Transverse colon (tissue), 4 donors: ENCODE measurements at regions not wholly inside any gene's neighbourhood (a gene's known extent, or its start where the extent isn't known, plus 50 kb on each side); places are given as distances from the start of the nearest gene placed in this dataset.

Experiments
- DNase-seq: peaks from one replicate; pipeline ENCODE4 v3.0.0-alpha.2; 2019
- H3K27ac ChIP-seq, 4 donors: fragments of 200-600 bp; sonication (generic); 2 replicates each; pipeline ENCODE4 v1.5.1; 2016 to 2018; ENCODE audit warnings: inconsistent platforms in 4 of 4
- H3K27me3 ChIP-seq: fragments of 200-600 bp; sonication (generic); 2 replicates; pipeline ENCODE4 v1.5.1; 2017; ENCODE audit warnings: inconsistent platforms
- H3K36me3 ChIP-seq, 4 donors: fragments of 200-600 bp; sonication (generic); 2 replicates each; pipeline ENCODE4 v1.5.1; 2017 to 2019; ENCODE audit warnings: inconsistent platforms in 4 of 4
- H3K4me1 ChIP-seq, 4 donors: fragments of 200-600 bp; sonication (generic); 2 replicates each; pipeline ENCODE4 v1.5.1; 2017 to 2020; ENCODE audit warnings: inconsistent platforms in 4 of 4
- H3K4me3 ChIP-seq, 4 donors: fragments of 200-600 bp; sonication (generic); 1 replicate in 1 of 4; 2 replicates in 3 of 4; pipeline versions ENCODE4 v1.5.1 to v1.6.1; 2017 to 2019; ENCODE audit warnings: inconsistent platforms in 4 of 4
- H3K9me3 ChIP-seq, 2 donors: fragments of 200-600 bp; sonication (generic); 2 replicates each; pipeline ENCODE4 v1.5.1; 2017 to 2019; ENCODE audit warnings: inconsistent platforms in 2 of 2
- EP300 ChIP-seq: sonication (generic); formaldehyde crosslinking; IDR thresholded peaks from one replicate; pipeline ENCODE4 v1.6.1; 2017; ENCODE audit warnings: antibody characterized with exemption, low read depth
- POLR2A ChIP-seq: fragments of 450-650 bp; IDR thresholded peaks from one replicate; pipeline ENCODE4 v1.6.1; 2016; ENCODE audit warnings: antibody characterized with exemption, mild to moderate bottlenecking, moderate library complexity
- POLR2AphosphoS5 ChIP-seq, 3 donors: sonication (generic); formaldehyde crosslinking; IDR thresholded peaks; one replicate each; pipeline ENCODE4 v1.6.1; 2016; ENCODE audit warnings: antibody characterized with exemption in 3 of 3
- WGBS, 2 donors: methylation state at CpG; one replicate each; pipeline ENCODE4 v1.1.5; 2018; ENCODE audit warnings: low coverage in 1 of 2; 5-methylcytosine and 5-hydroxymethylcytosine counted together
- in situ Hi-C, 4 donors: fragments of 200-750 bp; cut with MboI; loops; one replicate each; pipeline versions ENCODE4 v1.15.0 to v1.15.1; 2017; ENCODE audit warnings: low sequenced_read_pairs in 3 of 4, low pct_ligation_motif_present in 1 of 4, low pct_unique_long_range_greater_than_20kb in 1 of 4
- intact Hi-C: fragments of 100-400 bp; cut with DNase I; formaldehyde crosslinking; loops from one replicate; pipeline ENCODE4 v1.15.1; 2023; ENCODE audit warnings: low total_unique reads
- TF ChIP-seq, protein P1 (sequence below), 5 experiments: fragments of 200-600 bp in 3 of 5; fragments of 450-650 bp in 2 of 5; sonication (generic) in 3 of 5; IDR thresholded peaks; 1 replicate in 2 of 5; 2 replicates in 3 of 5; pipeline ENCODE4 v1.5.1; 2016 to 2017; ENCODE audit warnings: antibody characterized with exemption in 5 of 5, inconsistent platforms in 3 of 5, mild to moderate bottlenecking in 2 of 5, moderate library complexity in 1 of 5

GRCh38 chrX:95367286-95367685, 1317.4 kb upstream of the DIAPH2 start:
- in situ Hi-C loops (no loop called here), intact Hi-C loops (no loop called here)
- no peak overlapping the region for H3K27ac ChIP-seq
- no peaks in the 10 kb centered on the region for H3K4me1 ChIP-seq
- H3K9me3 ChIP-seq, result no peaks in the 10 kb centered on the region
- H3K4me3 ChIP-seq, result no peak overlapping the region
- WGBS, 2 donors, result 72% methylated on average over 2 of the region's 2 CpGs; no CpG with 5 or more reads in 1 of the 2 donors
- no peak for DNase-seq
- no peaks in the 10 kb centered on the region for H3K27me3 ChIP-seq
- TF ChIP-seq EP300, result no peak
- TF ChIP-seq, protein P1, sequence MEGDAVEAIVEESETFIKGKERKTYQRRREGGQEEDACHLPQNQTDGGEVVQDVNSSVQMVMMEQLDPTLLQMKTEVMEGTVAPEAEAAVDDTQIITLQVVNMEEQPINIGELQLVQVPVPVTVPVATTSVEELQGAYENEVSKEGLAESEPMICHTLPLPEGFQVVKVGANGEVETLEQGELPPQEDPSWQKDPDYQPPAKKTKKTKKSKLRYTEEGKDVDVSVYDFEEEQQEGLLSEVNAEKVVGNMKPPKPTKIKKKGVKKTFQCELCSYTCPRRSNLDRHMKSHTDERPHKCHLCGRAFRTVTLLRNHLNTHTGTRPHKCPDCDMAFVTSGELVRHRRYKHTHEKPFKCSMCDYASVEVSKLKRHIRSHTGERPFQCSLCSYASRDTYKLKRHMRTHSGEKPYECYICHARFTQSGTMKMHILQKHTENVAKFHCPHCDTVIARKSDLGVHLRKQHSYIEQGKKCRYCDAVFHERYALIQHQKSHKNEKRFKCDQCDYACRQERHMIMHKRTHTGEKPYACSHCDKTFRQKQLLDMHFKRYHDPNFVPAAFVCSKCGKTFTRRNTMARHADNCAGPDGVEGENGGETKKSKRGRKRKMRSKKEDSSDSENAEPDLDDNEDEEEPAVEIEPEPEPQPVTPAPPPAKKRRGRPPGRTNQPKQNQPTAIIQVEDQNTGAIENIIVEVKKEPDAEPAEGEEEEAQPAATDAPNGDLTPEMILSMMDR (IDR thresholded peaks at IDR 0.05), result no peak
- no peak for TF ChIP-seq POLR2A
- no peak for TF ChIP-seq POLR2AphosphoS5 (IDR thresholded peaks at IDR 0.05)
- no peaks in the 10 kb centered on the region for H3K36me3 ChIP-seq

- H3K36me3 ChIP-seq, result no peaks in the 10 kb centered on the region
- DNase-seq, result no peak
- H3K27me3 ChIP-seq, result no peaks in the 10 kb centered on the region
- no peak overlapping the region for H3K27ac ChIP-seq
- TF ChIP-seq POLR2A, result no peak
- TF ChIP-seq, protein P1 (IDR thresholded peaks at IDR 0.05), result no peak
- TF ChIP-seq EP300, result no peak
- TF ChIP-seq POLR2AphosphoS5 (IDR thresholded peaks at IDR 0.05), result no peak
- in situ Hi-C loops (no loop called here), intact Hi-C loops (no loop called here)
- no peak overlapping the region for H3K4me3 ChIP-seq
- no peaks in the 10 kb centered on the region for H3K9me3 ChIP-seq
- H3K4me1 ChIP-seq, result no peaks in the 10 kb centered on the region
Observed at GRCh38 chrX:95382799-95383198, 1301.8 kb upstream of the DIAPH2 start.

GRCh38 chrX:95383778-95384177, 1300.9 kb upstream of the DIAPH2 start:
- Histone ChIP-seq H3K27ac (no peak overlapping the region), H3K36me3 (no peaks in the 10 kb centered on the region), H3K4me1 (no peaks in the 10 kb centered on the region), H3K27me3 (no peaks in the 10 kb centered on the region), H3K4me3 (no peak overlapping the region), H3K9me3 (no peaks in the 10 kb centered on the region)
- in situ Hi-C loops, result no loop called here
- WGBS, 2 donors, result 46 to 66% methylated on average over 2 of the region's 2 CpGs
- TF ChIP-seq, protein P1 (IDR thresholded peaks at IDR 0.05), result no peak
- no peak for TF ChIP-seq POLR2A
- TF ChIP-seq EP300, result no peak
- no peak for TF ChIP-seq POLR2AphosphoS5 (IDR thresholded peaks at IDR 0.05)
- intact Hi-C loops, result no loop called here
- no peak for DNase-seq

GRCh38 chrX:95427389-95427788, 1257.3 kb upstream of the DIAPH2 start:
- 85% methylated on average over 2 of the region's 2 CpGs; no CpG with 5 or more reads in 1 of the 2 donors for WGBS, 2 donors
- TF ChIP-seq EP300, result no peak
- TF ChIP-seq POLR2A, result no peak
- TF ChIP-seq, protein P1 (IDR thresholded peaks at IDR 0.05), result no peak
- no peak for TF ChIP-seq POLR2AphosphoS5 (IDR thresholded peaks at IDR 0.05)
- in situ Hi-C loops, result no loop called here
- intact Hi-C loops, result no loop called here
- DNase-seq, result no peak
- H3K9me3 ChIP-seq, result no peaks in the 10 kb centered on the region
- no peak overlapping the region for H3K27ac ChIP-seq
- no peak overlapping the region for H3K4me3 ChIP-seq
- H3K27me3 ChIP-seq, result no peaks in the 10 kb centered on the region
- H3K4me1 ChIP-seq, result no peaks in the 10 kb centered on the region
- H3K36me3 ChIP-seq, result no peaks in the 10 kb centered on the region
